Activated CD4-positive, alpha-beta T cell treated with anti-CD3 and anti-CD28 coated beads for 24 hours (primary cell): ENCODE measurements at regions not wholly inside any gene's neighbourhood (a gene's known extent, or its start where the extent isn't known, plus 50 kb on each side); places are given as distances from the start of the nearest gene placed in this dataset.
"Not testable (repeated sequence)": the region's sequence is repeated elsewhere in the genome, so short reads cannot be mapped to it uniquely, and the experiment has no call there.

ENCODE experiments used
- DNase-seq, 2 donors: peaks; one replicate each; pipeline ENCODE4 v3.0.0-alpha.2; 2020; ENCODE audit warnings: low read depth in 2 of 2

DNA sequence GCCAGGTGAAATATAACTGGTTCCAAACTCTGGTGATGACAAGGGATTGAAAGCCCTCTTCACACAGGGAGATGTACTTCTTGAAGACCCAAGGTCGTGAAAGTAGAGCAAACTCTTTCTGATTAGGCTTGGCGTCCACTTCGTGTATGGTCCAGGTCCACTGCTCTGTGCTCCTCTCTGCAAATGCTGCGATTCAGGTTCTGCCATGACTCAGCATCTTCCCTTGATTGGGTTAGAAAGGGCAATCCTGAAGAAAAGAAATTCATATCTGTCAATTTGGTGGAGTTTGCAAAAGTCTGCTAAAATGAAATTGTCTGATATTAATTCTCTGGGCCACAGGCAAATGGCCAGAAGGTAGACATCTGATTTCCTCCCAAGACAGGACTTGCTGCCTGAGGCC, 431.4 kb downstream of the ACTR3B start:
- DNase-seq: no peak

DNA sequence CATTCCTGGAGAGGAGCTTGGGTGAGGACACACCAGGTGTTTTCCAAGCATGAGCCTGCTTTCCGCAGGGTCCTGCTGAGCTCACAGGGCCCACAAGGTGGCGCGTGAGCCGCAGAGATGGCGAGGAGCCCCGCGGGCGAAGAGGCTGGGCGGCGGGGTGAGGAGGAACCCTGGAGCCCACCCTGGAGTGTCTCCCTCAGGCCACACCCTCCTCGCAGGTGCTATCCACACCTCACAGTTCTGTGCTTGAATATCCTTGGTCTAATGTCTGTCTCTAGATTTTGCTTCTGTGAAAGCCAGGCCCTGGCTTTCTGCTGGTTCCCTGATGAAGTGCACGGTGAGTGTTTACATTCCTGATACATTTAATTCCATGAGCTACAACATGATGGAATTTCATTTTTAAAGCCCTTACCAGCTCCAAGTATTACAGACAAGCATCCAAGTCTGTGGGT, 433.6 kb downstream of the ACTR3B start:
- peak in 1 of 2 donors; percentile 7 for DNase-seq

DNA sequence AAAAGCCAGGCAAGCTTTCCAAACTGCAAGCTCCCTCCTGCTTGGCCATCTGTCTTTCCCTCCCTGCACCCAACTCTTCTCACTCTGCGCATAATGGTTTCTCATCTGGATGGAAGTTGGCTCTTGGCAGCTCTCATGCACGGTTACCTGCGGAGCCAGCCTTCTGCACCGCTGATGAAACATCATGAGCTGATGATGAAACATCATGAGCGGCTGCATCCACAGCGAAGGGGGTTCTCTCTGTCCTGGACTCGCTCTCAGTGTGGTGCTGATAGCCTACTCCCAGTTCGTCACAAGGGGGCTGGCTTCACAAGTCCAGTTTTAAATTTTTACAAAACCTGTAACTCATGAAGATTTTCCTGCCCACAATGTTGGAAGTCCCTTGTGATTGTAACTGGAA, 457.5 kb downstream of the ACTR3B start:
- no peak for DNase-seq

DNA sequence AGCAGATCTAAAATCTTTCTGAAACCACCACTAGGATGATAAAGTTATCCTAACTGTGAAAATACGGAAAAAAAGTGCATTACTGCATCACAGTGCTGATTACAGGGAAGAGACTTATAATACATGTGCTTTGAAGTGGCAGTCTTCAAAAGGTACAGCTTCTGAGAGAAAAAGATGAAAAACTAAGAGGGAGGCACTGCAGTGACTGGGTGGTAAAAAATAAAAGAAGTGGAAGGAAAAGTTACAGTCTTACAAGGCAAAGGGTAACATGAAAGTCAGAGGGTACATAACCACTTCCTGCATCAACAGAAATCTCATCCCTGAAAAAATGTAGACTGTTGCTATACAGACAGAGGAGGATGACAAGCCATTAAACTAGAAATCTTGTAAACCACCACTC, 465.3 kb downstream of the ACTR3B start:
- no peak for DNase-seq

DNA sequence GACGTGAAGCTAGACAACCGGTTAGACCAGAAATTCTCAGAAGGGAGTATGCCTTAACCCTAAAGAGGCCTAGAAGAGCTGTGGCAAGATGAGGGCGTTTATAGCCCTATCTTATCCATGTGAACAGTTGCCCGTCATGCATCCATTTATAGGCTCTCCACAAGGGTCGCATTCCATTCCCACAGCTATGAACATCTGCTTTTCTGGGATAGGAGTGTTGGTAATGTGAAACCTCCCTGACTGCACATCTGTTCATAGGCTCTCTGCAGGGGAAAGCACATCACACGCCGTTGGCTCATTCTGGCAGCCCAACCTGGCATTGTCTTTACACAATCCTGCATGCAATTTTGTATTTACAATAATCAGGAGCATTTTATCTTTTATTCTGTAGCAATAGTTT, 485.6 kb downstream of the ACTR3B start:
- not testable (repeated sequence) for DNase-seq

DNA sequence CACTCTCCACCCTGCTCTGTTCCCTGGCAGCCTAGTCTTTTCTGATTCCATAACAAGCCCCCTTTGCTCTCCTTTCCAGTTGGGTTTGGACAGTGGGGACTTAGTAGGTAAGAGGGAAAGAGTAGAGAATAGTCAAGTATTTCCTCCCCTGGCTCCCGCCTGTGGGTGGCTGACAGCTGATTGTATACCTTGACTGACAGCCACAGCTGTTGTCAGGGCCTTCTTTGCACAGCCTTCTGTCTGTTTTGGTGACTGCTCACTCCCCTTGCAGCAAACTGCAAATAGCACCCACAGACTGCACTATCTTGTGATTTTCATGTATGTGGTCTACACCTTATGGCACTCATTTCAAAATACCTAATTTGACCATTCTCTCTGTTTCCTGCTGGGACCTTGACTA, 486.3 kb downstream of the ACTR3B start:
- no peak for DNase-seq

DNA sequence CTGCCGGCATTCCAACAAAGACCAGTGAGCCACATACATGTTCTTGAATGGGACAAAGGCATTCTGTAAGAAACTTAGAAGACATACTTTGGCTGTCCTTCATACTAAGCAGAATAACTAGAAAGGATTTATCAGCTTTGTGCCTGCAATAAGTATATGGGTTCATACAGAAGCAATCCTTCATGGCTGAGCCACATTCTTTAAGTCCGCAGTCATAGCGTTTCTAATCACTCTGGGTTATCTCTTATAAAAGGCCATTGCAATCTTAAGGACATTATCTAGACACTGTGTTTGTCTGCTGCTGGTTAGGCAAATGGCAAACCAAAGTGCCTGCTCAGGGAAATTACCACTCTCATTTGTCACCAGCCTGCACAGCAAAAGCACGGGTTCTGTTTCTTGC, 488.4 kb downstream of the ACTR3B start:
- DNase-seq: no peak

DNA sequence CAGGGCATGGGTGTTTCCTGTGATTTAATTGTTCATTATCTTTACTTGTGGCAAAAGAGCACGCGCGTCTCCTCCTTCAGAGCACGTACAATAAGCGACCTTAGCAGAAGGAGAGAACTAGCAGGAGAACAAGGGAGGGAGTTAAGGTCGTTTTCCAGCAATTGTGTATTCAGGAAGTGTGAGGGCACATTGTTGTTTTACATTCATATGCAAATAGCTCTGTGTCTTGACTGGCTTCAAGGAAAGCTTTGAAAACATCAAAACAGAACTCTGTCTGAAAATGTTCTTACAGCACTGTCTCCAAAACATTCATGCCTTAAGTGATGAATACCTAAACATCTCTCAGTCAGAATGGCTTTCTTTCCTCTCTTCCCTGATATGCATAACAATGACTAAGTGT, 499.1 kb downstream of the ACTR3B start:
- DNase-seq: no peak

DNA sequence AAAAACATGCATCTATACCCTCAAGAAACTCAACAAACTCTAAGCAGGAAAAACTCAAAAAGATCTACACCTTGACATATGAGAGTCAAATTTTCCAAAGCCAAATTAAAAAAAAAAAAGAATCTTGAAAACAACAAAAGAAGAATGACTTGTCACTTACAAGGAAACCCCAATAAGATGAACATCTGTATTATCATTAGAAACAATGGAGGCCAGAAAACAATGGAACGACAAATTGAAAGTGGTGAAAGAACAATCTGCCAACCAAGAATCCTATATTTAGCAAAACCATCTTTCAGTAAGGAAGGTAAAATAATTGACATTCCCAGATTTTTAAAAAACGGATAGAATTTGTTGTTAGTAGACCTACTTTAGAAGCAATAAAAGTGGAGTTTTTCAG, 516.8 kb downstream of the ACTR3B start:
- no peak for DNase-seq

DNA sequence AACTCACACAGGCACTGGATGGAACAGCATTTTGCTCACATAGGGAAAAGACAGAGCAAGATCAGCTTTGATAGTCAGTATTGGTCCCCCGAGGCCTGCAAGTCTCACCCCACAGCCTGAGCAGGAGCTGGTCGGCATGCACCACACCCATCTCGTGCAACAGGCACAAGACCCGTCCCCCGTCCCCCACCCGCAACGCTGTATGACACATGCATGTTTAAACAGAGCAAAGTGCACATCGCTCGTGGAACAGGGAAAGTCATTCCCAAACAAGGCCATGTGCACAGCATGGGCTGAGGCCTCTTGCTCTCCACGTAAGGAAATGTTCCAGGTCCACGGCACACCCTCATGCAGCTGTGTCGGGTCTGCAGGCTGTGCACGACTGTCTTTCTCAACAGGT, 527.2 kb downstream of the ACTR3B start:
- DNase-seq: no peak

DNA sequence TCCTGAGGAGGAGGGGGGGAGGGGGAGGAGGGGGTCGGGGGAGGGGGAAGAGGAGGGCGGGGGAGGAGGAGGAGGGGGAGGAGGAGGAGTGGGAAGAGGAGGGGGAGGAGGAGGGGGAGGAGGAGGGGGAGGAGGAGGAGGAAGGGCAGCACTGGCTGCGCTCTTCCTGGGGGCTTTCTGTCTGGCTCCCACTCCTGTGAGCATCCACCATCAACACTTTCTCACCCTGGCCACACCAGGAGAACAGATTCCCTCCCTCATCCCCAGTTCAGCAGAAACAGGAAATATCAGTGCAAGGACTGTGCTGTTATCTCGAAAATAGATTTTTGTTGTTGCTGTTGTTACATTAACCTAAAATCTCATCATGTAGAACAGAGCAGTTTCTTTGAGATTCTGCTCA, 530.5 kb downstream of the ACTR3B start:
- no peak for DNase-seq

DNA sequence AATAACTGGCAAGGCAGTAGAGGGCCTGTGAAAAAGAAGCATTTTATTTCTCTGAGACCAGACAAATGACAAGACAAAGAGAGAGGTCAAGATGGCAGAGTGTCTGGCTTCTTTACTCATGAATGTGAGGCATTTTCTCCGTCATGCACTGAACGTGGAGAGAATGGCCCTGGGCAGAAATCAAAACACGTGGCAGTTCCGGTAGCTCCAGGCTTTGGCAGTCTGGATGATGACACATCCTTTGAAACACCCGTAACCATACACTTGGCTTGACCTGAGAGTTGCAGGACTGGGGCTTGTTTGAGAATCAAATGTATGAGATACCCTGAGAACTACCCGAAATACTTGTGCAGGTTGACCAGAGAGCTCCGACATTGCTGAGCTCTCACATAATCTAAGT, 537.6 kb downstream of the ACTR3B start:
- DNase-seq: no peak

DNA sequence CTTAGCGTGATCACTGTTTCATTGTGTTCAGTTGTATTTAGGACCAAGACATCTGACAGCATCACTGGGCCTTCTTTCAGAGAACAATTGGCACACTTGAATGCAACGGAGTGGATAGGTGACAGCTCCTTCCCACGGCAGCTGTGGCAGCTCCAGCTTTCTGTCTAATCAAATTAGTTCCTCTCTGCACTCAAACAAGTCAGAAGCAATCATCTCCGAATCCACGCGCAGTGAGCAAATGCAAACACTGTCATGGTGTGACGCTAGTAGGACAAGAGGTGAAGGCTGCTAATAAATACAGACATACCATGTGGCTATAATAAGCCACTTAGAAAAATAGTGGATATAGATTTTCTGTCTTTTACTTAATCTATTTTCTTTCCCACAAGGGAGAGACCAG, 542.4 kb downstream of the ACTR3B start:
- no peak for DNase-seq

DNA sequence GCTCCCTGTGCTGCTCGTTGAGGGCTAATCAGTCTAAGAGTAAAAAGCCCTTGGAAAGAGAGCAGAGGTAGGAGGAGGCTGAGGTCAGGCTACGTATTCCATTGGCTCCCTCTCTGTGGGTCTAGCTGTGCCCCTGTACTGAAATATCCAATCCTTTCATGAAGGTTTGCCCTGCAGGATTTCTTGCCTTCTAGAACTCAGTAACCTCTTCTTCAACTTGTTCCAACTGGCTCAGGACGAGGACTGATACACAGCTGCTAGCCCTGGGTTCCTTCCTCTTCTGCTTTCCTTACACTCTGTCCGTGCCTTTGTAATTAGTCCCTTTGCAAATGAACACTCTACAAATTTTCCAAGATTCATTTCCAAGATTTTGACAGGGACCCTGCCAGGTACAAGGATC, 560.5 kb downstream of the ACTR3B start:
- DNase-seq: no peak

DNA sequence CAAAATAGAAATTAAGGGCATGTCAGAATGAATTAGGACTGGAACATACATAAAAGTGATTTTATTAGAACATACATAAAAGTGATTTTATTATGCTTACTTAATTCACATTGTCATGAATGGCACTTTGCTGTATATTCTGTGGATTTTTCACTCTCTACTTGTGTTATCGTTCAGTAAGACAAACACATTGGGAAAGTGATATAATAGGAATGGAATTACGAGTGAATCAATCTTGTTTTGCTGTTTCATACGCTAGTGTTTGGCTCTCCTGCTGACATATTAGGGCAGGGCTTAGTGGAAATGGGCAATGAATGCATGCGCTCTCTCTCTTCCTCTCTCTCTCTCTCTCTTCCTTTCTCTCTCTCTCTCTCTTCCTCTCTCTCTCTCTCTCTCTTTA, 561.1 kb downstream of the ACTR3B start:
- no peak for DNase-seq

DNA sequence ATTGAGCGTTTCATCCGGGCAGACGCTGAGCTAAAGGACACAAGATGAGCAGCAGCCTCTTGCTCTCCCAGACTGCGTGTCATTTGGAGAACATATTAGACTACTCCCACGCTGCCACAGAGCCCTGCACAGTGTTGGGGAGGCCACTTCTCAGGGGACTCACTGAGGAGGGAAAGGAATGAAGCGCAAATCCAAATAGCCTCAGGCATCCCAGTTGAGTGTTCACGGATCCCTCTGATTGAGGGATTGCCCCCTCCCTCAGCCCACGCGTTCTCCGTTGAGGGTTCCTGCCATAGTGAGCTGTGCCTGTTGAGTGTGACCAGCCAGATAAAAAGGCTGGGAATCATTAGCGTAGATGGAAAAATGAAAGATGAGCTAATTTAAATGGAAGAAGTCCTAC, 563.4 kb downstream of the ACTR3B start:
- no peak for DNase-seq

DNA sequence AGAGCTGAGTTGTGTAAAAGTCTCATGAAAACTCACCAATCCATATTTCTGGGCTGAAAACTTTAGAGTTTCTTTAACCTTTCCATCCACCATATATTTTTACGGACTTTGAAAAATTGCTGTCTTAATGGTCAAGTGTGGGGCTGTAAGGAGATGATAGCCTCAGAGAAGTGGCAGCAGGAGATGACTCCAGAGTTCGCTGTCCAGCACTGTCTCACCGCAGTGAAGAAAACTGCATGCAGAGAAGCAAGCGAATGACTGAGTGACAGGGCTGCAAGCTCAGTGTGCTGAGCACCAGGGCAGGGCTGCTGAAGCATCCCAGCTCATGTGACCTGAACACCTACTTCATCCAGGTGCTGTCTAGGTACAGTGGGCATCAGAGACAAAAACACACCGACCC, 564.5 kb downstream of the ACTR3B start:
- DNase-seq: no peak

DNA sequence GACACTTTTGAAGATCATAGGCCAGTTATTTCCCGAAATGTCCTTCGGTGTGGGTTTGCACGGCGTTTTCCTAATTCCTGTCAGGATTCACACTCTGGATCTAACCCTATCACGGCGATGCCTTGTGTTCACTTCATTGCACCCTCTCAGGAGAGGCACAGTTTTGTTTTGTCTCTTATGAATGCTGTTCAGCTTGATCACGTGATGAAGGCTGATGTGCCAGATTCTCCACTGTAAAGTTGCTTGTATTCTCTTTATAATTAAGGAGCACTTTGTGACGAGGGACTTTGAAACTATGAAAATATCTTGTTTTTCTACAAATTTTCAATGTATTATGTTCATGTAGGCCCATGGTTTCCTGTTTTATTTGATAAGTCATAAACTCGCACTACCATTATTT, 568.1 kb downstream of the ACTR3B start:
- no peak for DNase-seq

DNA sequence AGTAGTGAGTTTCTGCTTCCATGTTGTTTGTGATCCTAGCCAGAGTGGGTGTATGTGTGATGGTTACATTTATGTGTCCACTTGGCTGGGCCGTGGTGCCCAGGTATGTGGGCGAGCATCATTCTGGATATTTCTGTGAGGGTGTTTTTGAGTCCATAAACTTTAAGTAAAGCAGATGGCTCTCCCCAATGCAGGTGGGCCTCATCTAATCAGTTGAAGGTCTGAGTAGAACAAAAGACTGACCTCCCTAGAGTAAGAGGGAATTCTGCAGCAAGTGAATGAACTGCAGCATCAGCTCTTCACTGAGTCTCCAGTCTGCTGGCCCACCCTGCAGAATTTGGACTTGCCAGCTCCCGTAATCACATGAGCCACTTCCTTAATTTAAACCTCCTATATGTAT, 571.9 kb downstream of the ACTR3B start:
- DNase-seq: no peak

DNA sequence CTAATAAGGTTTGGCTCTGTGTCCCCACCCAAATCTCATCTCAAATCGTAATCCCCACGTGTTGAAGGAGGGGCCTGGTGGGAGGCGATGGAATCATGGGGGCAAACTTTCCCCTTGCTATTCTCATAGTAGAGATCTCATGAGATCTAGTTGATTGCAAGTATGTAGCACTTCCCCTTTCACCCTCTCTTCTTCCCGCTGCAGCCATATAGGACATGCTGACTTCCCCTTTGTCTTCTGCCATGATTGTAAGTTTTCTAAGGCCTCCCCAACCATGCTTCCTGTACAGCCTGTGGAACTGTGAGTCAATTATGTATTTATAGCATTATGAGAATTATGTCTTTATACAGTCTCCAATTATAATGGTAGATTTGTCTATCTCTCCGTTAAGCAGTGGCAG, 594.5 kb downstream of the ACTR3B start:
- no peak for DNase-seq

DNA sequence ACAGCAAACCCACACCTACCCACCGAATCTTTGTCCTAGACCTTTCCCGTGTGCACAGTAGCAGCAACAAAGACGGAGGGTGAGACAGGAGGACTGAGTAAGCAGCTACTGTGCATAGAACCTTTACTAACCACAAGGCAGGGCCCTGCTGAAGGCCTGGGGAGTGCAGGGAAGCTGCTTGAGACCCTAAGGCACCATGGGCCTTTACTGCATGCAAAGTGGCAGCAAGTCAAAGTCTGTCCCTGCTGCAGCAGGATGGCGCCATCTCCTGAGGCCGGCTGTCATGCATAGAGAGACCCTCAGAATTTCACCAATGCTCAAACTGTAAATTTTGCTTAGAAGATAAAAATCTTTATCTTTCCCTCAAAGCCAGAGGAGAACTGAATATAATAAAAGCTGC, 610.5 kb downstream of the ACTR3B start:
- DNase-seq: no peak

DNA sequence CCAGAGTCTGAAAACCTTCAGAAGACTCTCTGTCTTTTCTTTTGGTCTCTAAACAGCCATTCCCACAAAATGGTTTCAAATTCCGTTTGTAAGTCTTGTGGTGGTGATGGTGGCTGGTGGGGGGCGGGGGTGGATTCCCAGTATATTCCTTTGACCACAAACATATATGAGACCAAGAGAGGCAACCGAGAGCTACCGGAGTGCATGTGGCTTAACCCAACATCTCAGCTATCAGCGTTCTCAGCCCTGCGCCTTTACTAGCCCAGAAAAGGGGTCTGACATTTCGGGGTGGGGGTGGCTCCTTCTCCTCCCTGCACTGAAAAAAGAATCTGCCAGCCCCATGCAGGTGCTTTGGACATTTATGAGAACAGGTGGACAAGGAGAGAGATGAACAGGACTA, 621.1 kb downstream of the ACTR3B start:
- no peak for DNase-seq

DNA sequence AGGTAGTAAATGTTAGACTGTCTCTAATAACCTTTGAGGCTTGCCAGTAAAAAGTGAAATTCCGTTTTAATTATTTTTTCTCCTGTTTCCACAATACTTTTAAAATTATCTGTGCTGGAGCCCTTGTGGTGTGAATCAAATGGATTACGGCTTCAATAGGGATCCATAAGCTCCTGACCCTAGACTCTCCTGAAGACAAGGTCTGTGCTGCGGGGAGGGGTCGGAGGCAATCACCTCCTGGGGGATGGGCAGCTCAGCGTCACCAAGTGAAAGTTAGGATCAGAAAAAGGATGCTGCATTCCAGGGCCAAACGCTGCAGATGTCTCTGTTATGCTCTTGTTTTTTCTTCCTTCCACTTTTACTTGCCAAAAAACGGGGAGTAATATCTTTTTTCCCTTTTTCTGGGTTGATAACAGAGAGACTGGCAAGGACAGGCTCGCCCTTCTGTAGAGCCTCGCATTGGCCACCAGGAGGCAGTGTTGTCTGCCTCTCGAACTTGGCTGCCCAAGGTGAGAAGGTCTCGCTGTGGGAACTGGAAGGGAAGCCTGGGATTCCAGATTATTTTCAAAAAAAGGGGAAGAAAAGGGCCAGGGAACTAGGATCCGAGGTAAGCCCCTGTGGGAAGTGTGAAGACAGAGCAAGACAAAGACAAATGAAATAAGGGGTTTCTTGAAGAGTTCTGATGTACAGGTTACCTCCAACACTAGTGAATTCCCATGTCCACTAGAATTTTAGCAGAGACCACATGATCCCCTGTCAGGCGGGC, 621.9 kb downstream of the ACTR3B start:
- DNase-seq: peak in 1 of 2 donors; percentile 2

DNA sequence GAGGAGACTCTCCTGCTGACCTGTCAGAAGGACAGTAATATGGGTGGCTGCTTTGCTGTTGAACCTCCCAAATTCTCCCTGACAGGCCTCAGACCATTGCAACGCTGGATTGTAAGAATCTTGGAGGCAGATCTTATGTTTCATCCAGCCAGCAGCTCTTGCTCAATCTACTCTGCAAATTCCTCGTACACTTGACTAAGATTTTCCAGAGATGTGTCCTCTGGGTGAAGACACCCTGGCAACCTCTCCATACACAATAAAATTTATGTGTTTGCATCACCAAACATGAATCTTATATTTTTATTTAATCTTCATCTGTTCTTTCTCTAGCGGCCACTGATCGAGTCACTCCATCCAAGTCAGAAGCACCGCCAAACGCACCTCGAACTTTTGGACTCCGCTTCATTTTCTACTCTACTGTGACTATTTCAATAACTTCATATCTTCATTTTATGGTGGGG, 623.1 kb downstream of the ACTR3B start:
- no peak for DNase-seq
